HG03354 (cell line): ENCODE measurements at regions not wholly inside any gene's neighbourhood (a gene's known extent, or its start where the extent isn't known, plus 50 kb on each side); places are given as distances from the start of the nearest gene placed in this dataset.

Experiments used
- ATAC-seq: cut with Tn5 transposase; IDR thresholded peaks from one replicate; pipeline ENCODE4 v1.9.1; 2021; ENCODE audit warnings: mild to moderate bottlenecking; ENCODE audit not compliant: unreplicated experiment, poor library complexity, severe bottlenecking

GRCh38 chr20:4522310-4522709 lies 163.9 kb upstream of the PRNP start:
- no peak for ATAC-seq

DNA sequence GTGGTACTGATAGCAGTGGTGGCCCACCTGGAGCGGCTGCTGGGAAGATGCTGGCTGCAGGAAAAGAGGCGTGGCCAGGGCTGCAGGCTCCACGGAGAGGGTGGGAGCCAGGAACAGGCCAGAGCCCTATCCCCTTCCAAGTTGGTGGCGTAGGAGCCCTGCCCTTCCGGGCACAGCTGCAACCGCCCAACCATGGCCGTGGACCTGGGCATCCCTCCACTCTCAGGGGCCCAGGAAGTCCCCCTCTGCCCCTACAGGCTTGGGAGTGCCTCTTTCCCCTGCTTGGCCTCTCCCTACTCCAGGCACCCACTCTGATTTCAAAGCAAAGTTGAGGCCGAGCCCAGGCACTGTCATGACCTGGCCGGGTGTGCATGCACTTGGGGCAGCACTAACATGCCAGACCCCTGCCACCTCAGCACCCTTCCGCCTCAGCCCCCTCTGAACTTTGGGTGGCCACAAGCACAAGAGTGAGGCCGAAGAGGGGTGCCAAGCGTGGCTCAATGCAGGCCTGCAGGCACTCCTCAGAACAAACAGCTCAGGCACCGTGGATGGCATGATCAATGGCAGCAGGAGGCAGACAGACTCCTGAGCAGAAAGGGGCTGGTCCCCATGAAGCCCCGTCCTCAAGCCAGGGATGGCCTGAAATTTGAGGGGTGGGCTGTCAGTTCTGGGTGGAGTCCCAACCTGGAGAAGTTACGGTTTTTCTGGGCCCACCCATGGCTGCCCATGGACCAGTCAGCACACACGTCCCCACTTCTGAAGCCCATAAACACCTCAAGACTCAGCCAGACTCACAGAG lies 164.9 kb upstream of the PRNP start:
- no peak for ATAC-seq

DNA sequence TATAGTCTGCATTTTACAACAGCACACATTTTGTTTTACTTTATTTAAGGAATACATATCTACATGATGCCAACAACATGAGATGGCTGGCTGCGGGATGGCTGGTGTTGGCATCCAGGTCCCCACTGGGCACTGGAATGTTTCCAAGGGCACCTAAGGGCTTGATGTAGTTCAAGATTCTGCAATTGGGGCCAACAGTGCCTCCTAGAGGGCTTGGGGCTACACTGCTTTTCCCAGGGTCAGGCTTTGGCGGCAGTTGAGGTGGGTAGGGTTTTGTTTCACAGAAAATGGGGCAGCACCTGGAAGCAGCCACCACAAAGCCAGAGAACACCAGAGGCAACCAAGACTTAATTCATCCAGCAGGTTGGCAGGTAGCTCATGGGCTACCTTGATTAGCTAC lies 166.7 kb upstream of the PRNP start:
- ATAC-seq: no peak

DNA sequence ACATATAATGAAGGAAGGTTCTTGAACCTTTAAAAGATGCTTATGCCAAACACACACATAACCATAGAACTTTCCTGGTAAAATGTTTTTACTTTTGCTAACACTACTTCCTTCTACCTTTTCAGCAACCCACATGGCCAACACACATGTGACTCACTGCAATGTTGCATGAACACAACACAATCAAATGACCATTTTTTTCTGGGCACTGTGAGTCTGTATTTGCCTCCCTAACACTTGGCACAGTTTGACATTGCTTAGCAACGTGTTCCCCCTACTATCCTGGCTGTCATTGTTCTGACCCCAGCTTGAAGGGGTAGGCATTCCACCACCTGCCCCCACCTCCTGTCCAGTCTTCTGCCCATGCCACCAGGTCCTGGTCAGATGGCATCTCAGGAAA lies 169.4 kb upstream of the PRNP start:
- no peak for ATAC-seq

GRCh38 chr20:4513720-4514119 lies 172.5 kb upstream of the PRNP start:
- no peak for ATAC-seq

DNA sequence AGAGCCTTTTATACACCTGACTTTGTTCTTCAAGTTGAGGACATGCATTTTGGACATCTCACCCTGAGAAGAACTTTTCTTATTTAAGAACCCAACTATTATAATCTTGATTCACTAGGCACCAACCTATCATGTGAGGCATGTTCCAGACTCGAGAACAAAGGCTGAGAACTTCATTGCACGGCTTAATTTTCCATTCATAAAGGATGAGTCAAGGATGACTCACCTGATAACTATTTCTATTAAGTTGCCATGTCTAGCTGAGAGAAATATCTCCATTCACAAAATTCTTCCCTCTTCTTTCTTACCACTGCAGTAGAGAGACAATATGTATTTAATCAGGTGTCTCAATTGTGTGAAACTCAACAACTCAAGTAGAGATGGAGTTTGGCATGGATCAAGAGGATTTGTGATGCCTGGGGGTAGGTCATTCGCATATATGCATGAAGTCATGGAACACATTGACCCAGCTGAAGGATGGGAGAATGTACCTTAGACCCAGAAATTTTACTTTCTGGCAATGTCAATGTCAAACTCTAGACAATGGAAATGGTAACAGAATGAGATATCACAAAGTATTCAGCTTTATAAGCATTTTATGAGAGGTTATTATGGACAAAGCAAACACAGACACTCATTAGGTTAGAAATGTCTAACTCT lies 173.2 kb upstream of the PRNP start:
- no peak for ATAC-seq

DNA sequence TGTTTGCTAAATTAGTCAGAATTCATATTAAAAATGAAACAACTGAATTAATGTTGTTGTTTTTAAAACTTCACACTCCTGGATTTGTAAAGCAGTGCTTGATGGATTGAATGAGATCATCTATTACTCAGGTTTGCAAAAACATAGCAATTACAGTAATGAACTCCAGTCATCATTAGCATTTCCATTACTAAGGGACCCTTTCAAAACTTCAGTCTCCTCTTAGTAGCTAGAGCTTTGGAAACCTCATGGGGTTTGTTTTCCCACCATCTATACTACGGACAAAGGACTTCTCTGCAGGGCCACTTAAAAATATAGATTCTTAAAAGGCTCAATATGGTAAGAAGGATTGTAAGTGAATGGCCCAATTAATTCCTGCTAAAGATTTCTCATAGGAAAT lies 174.5 kb upstream of the PRNP start:
- no peak for ATAC-seq

GRCh38 chr20:4509825-4510522 lies 176.3 kb upstream of the PRNP start:
- no peak for ATAC-seq

DNA sequence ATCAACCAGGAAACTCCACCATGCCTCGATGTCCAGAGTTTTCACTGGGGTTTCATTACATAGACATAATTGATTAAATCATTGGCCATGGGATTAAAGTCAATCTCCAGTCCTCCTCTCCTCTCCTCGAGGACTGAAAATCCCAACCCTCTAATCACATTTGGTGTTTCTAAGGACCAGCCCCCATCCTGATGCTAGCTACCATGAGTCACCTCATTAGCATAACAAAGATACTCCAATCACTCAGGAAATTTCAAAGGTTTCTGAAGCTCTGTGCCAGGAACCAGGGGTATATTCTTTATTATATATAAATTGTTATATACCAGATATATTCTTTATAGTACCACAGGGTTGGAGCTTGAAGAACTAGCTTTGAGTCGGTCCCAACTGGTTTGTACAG lies 177.5 kb upstream of the PRNP start:
- no peak for ATAC-seq

DNA sequence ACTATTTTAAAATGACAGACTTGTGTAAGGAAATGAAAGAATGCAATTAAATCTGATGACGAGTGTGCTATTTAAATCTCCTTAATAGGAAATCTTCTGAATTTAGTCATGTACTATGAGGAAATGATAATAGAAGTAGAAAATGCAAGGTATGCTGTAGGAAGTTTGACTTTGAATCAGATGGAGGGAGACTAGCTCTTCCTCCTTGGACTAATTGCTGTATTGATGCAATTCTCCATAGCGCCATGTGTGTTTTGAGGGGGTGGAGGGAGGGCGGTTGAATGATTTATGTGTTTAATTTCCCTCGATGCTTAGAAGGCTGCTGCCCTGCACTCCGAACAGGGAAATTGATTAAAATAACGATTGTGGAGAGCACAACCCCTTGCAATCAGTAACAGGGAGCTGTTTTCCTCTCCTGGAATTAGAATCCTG lies 179.0 kb upstream of the PRNP start:
- ATAC-seq: no peak

- no peak for ATAC-seq
Observed at GRCh38 chr20:4504814-4505213, 181.4 kb upstream of the PRNP start.

DNA sequence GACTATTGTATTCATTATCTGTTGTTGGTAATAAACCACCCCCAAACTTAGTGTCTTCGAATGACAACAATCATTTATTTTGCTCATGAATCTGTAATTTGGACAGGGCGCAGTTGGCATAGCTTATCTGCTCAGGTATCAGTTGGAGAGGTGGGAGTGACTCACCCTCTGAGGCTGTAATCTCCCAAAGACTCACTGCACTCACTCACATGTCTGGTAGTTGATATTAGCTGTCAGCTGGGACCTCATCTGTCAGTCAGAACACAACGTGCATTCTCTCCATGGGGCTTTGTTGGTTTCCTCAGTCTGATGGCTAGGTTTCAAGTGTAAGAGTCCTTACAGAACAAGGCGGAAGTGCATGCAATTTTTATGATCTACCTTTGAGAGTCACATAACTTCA lies 183.5 kb upstream of the PRNP start:
- ATAC-seq: no peak

DNA sequence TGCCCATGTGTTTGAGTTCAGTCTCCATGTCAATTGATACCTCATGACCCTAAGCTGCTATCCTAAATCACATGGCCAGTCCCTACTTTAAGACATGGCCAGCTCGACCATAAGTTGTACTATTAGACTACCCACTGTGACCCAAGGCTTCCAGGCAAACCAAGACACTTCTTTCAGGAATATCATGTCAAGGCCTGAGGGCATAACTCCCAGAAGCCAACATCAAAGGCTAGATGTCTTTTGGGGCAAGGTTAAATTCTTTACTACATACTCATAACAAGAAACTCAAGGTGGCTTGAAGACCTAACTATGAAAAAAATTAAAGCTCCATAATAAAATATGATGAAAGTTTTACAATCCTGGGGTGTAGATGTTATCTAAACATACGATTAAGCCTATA lies 192.9 kb upstream of the PRNP start:
- ATAC-seq: no peak

GRCh38 chr20:4491643-4492042 lies 194.6 kb upstream of the PRNP start:
- no peak for ATAC-seq

- no peak for ATAC-seq
Observed at GRCh38 chr20:4490606-4491280, 195.5 kb upstream of the PRNP start.

DNA sequence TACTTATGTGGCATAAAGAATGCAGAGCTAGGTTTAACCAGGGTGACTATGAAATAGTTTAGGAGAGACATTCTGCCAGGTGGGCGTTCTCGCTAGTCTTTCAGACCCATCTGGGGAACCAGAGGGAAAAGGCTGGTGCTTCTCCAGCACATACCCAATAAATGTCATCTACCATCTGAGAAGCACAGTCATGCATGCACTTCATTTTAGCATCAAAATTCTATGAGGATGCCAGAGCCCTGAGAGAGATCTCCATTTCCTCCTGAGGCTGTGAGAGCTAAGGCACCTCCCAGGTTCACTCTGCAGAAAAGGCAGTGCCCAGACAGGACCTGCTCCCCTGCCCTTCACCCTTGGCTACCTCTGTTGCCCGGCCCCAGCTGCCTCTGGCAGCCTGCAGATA lies 196.2 kb upstream of the PRNP start:
- no peak for ATAC-seq

DNA sequence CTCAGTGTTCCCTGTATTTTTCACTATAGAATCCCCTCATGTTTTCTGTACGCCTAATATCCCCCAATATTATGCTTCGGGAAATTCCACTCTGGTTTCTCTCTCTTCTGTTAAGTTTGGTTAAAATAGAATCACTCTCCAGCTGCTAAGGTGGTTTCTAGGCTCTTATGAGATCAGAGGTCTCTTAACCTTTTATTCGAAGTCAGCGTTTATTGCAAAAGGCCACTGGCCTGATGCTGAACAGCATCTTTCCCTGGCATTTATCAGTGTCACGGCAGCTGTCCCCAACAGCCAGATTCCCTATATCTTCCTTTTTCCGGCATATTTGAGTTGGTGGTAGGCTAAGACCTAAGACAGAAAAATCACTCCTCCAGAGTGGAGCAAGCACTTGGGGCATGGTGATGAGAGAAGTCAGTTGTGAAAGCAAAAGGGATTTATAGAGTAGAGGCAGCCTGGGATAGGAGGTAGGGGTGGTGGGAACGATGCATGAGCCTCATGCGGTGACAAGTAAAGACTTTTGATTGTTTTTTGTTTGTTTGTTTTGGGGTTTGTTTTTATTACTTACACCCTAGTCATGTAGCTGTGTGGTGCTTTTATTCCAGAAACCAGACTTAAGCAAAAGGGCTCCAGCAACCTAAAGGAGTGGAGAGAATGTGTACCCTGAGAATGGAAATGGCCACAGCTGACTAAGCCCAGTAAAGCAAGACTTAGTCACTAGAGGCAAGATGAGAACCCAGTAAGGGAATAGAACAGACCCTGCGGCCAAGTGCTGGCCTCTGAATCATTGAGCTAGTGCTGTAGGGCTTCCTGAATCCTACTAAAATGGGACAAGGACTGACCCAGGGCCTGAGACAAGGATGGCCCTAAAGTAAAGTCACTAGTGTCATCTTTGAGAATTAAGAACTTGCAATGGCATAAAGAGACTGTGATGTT lies 197.6 kb upstream of the PRNP start:
- ATAC-seq: no peak

DNA sequence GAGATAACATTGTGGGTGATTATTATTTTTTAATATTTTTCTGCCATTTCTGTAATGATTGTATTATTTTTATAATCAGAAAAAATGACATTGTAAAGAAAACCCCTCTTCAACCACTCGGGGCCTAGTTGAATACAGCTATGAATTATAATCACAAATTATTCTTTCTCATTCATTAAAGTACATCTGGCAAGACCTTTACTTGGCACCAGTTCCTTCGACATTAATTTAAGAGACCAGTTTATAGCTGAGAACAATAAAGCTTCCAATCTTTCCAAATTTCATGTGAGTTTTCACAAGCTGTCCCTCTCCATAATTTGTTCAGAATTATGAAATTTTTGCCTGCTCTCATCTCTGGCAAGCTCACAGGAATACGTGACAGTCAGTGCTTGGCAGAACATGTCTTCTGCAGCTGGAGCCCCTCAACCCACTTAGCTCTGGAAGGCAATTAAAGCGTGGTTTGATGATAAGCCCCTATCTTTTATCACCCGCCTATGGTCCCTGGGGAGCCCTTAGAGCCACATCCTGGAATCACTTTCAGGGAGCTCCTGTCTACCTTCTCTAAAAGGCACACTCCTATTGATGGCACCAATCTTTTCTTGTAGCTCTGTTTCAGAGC lies 201.8 kb upstream of the PRNP start:
- ATAC-seq: no peak

- ATAC-seq: no peak
Observed at GRCh38 chr20:4483961-4484360, 202.3 kb upstream of the PRNP start.
